ENCODE measurements at regions not wholly inside any gene's neighbourhood (a gene's known extent, or its start where the extent isn't known, plus 50 kb on each side); places are given as distances from the start of the nearest gene placed in this dataset.
"Not testable (repeated sequence)": the region's sequence is repeated elsewhere in the genome, so short reads cannot be mapped to it uniquely, and the experiment has no call there.

DNA sequence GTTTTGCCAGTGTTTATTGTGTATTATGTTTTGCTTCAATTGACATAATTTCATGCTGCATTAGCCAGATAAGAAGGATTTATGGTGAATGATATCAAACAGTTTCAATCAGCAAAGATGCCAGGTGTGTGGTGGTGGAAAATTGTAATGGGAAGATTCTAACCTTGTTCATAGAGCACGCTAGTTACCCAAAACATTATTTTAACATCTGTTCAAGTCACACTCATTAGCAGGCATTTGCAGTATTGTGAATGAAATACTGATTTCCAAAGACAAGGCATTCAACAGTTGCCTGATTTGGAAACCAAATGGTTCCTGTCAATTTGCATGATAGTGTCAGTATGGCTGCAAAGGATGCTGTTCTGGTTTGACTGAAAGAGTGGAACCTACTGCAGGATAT, 129.7 kb downstream of the EPC1 start:
- no peak for DNase-seq

DNA sequence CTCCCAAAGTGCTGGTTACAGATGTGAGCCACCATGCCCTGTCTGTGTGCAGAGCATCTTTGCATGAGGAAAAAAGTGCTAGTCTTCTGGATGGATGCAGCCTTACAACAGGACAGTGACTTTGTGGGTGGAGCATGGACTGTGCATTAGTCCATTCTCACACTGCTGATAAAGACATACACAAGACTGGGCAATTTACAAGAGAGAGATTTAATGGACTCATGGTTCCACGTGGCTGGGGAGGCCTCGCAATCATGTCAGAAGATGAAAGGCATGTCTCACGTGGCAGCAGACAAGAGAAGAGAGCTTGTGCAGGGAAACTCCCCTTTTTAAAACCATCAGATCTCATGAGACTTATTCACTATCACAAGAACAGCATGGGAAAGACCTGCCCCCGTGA, 133.1 kb downstream of the EPC1 start:
- peak; percentile 15 for DNase-seq

DNA sequence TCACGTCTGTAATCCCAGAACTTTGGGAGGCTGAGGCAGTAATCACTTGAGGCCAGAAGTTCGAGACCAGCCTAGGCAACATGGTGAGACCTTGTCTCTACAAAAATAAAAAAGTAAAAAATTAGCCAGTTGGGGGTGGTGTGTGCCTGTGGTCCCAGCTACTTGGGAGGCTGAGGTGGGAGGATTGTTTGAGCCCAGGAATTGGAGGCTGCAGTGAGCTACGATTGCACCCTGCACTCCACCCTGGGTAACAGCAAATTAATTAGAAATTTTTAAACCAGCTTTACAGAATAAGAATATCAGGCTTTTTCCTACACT, 136.0 kb downstream of the EPC1 start:
- DNase-seq, result no peak

DNA sequence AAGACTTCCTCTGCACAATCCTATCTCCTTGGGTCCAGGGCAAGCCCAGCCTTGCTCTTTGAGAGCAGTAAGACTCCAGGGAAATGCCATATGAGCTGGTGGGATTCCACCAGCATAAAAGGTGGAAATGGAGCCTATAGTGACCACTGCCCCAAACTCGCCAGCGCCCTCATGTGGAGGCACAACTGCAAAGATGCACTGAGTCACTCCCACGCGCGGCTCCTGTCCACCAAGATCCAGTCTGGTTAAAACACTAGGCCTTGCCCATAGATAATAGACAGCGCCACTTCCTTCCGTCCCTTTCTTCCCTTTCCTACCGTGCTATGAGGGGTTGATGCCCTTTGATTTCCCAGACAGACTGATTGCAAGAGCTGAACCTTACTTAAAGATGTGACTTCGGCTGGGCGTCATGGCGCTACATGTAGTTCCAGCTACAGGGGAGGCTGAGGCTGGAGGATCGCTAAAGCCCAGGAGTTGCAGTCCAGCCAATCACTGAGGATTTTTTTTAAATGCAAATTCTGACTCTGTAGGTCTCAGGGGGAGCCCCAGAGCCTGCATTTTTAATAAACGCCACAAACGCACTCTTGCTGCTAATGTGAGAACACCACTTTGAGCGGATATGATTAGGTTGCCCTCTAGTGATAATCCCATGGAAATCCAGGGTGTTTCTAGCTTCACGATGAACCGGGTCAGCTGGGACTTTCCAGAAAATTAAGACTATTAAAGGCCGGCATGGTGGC, 136.5 kb downstream of the EPC1 start:
- peak; percentile 67 for DNase-seq

DNA sequence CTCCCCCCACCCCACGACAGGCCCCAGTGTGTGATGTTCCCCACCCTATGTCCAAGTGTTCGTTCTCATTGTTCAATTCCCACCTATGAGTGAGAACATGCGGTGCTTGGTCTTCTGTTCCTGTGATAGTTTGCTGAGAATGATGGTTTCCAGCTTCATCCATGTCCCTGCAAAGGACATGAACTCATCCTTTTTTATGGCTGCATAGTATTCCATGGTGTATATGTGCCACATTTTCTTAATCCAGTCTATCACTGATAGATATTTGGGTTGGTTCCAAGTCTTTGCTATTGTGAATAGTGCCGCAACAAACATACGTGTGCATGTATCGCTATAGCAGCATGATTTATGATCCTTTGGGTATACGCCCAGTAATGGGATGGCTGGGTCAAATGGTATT, 139.0 kb downstream of the EPC1 start:
- not testable (repeated sequence) for DNase-seq

DNA sequence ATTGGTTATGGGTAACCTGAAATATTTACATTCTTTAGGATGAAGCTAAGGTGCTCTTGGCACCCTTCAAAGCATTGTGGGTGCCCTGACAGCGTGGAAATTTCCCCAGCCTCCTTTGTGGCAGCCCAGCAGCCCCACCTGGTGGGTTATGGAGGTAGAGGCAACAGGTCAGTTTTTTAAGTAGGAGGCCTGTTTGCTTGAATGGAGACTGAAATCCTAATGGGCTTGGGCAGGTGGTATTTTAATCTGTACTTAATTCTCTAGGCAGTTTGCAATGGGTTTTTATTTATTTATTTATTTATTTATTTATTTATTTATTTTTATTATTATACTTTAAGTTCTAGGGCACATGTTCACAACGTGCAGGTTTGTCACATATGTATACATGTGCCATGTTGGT, 139.4 kb downstream of the EPC1 start:
- peak; percentile 50 for DNase-seq

DNA sequence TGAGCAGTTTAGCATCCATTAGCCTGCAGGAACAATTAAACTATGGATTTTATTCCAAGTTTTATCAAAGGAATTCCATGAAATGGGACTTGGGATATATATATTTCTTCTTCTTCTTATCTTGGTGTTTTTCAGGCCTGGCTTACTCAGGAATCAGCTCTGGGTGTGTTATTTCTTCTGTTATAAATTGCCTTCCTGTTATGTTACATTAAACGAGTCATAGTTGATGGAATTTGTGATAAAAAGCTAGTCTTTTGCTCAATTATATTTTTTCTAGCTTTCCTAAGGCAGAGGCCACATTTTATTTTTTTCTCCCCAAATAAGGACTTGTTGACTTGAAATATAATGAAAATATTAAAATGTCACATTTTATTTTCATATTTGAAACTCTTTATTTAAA, 141.3 kb downstream of the EPC1 start:
- no peak for DNase-seq

DNA sequence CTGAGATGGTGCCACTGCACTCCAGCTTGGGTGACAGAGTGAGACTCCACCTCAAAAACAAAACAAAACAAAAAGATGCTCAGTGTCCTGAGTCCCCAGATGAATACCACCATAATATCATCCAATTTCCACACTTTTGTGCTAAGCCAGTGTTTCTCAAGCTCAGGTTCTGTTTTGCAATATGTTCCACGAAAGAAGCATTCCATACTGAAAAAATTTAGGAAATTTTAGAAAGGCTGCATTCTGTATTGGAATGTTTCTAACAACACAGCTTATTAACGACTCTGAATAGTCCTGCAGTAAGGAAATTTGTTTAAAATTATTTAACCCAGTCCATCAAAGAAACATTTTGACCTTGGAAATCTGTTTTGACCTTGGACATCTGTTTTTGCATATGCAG, 142.4 kb downstream of the EPC1 start:
- no peak for DNase-seq

DNA sequence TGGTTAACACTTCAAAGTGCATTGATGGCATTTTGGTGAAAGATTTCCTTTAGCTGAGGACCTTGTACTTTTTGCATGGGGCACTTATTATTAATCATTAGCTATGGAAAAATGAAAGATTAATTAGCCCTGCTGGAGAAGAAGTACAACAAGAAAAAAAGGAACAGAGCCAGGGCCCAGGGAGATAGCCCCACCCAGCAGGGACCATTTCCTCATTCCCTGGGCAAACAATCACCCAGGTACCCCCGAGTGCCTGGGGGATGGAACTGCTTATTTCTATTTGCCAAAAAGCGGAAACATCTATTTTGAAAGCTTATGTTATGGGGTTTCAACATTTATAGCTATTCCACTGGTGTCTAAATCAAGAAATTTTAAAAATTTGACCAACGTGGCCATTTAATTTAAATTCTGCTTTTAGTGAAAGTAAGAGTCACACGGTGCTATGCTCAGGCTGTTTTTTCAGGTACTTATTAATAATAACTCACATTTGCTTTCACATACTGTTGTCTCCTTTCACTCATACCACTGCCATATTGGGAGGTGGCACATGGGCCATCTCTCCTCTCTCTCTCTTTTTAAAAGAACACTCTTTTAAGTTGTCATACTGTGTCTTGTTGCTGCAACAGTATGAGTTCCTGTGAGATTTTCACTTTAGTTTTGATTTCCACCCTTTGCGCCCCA, 143.6 kb upstream of the KIF5B start:
- peak; percentile 75 for DNase-seq

DNA sequence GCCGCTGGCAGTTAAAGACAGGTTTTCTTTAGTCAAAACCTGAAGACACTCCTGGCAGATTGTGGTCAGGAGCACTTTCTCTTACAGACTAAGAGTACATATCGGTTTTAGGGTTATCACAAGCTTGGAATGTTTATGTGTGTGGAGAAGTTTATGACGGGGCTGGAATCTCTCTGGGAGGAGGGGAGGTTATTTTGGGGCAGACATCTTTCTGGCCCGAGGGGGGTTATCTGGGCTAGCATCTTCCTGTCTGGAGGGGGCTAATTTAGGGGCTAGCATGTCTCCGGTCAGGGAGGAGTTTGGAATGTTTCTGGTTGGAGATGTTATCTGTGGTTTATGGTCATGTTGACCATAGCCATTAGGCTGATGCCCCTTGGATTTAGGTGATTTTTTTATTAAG, 141.2 kb upstream of the KIF5B start:
- no peak for DNase-seq

DNA sequence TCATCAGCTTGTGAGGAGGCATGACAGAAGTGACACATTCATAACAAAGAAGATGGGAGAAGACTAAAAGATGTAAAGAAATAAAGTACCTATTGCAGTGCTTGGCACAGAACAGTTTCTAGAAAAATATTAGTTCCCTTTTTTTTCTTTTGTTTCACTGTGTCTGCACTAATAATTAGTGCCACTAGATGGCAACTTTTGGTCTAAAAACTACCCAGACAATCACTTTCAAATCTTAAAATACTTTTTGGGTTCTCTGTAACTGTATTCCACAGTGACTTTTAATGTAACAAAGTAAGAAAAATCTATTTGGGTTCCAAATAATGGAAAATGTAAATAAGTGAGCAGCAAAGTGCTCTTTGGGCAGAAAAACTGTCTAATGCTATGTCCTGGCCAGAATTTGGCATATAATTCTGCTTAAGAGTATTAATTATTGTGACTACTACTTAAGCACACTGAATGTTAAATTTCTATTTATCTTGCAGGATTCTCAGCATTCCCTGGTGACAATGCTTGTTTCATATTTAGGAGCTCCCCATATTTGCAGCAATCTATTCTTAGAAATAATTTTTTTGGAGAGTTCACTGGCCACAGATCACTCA, 134.8 kb upstream of the KIF5B start:
- DNase-seq, result peak; percentile 64

DNA sequence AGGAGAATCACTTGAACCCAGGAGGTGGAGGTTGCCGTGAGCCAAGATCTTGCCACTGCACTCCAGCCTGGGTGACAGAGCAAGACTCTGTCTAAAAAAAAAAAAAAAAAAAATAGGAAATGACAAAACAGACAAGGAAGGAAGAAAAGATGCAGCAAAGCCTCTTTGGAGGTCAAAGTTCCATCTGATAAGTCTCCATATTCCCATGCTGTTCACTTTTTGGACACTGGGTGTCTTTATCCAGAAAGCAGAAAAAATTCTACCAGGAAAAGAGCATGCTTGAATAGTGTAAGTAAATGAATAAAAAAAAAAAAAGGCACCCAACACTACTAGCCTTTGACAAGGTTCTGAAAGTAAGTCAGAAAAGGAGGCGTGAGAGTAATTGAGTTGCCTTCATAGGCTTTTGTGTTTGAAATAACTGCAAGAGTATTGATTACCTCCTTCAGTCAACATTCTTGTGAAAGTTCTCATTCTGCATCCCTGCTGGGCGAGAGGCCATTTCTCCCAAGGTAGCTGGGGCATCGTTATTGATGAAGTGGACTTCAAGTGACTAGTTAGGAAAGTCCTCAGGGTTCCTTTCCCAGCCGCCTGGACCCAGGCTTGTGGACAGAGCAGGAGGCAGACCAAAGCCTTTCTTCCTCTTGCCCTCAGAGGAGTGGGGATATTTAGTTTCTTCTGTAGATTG, 133.3 kb upstream of the KIF5B start:
- peak; percentile 49 for DNase-seq

DNA sequence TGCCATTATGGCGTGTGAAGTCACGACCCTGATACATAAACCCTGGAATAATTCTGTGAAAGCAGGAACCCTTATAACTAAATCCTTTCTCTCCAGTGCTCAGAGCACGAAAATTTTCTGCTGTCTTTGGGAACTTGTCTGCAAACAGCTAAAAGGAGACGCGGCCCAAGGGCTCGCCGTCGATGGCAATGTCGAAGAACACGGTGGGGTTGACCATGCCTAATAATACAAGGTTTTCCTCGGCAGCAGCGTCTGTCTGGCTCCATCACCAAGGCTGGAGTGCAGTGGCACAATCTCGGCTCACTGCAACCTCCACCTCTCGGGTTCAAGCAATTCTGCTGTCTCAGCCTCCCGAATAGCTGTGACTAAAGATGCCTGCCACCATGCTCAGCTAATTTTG, 132.4 kb upstream of the KIF5B start:
- not testable (repeated sequence) for DNase-seq

DNA sequence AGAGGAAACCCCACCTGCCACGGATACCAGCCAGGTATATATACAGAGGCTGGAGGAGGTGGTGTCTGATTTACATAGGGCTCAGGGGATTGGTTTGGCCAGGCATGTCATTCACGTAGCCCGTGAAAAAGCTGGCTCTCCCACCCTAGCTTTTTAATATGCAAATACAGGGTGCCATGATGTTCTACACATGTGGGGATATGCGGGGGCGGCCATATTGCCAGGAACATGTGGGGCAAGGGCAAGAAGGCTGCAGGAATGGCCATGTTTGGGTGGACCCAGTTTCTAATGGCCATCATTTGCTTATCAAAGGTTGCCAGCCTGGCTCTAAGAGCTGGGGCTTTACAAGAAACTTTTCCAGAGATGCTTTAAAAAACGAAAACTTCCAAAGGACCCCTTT, 131.5 kb upstream of the KIF5B start:
- DNase-seq, result no peak

DNA sequence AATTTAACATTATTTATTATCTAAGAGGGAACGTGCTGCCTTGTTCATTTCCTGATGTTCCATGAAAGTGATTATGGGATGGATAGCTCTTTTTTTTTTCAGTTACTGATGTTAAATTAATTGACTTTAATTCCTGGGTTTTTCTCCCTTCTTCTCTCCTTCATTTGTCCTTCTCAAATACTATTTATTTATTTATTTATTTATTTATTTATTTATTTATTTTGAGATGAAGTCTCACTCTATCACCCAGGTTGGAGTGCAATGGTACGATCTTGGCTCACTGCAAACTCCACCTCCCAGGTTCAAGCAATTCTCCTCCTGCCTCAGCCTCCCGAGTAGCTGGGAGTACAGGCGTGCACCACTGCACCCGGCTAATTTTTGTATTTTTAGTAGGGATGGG, 127.4 kb upstream of the KIF5B start:
- DNase-seq, result not testable (repeated sequence)

DNA sequence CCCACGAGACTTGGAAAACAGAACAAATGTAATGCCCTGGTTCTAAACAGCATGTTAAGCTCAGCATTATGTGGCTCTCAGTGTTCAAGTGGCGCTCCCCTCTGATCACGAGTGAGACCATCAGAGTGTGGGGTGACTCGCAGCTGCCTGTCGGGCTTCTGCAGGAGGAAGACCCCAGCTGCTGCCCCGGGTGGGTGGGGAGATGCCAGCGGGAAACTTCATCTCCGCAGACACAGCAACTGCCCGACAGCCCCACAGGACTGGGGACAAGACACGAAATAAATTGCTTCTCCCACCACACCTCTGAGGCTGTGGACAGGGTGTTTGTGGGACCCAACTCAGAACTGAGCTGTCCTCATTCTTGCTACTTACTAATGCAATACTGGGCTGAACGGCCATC, 126.3 kb upstream of the KIF5B start:
- DNase-seq, result no peak

DNA sequence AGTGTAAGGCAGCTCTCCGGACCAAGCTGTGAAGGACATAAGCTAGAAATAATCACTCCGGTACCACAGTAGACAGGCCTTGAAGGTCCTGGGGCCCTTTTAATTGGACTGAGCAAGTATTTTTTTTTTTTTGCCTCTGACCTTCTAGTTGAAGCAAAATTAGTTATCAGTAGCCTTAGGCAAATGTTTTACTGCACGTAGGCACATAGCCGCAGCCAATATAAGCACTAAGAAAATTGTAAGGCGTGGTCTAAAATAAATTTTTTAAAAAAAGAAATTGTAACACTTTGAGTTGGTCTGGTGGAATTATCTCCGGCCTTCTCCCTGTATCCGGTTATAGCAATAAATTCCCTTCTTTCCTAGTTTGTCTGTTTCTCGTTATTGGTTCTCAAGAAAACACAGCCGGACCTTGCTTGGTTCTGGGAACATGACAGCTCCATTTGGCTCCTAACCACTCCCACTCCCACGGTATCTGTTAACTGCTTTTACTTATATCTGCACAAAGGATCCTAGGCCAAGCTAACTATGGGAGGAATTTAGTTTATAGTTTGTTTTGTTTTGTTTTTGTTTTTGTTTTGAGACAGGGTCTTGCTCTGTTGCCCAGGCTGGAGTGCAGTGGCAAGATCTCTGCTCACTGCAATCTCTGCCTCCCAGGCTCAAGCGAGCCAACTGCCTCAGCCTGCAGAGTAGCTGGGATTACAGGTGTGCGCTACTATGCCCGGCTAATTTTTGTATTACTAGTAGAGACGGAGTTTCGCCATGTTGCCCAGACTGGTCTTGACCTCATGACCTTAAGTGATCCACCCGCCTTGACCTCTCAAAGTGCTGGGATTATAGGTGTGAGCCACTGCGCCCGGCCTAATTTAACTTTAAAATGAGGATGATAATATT, 124.4 kb upstream of the KIF5B start:
- no peak for DNase-seq

DNA sequence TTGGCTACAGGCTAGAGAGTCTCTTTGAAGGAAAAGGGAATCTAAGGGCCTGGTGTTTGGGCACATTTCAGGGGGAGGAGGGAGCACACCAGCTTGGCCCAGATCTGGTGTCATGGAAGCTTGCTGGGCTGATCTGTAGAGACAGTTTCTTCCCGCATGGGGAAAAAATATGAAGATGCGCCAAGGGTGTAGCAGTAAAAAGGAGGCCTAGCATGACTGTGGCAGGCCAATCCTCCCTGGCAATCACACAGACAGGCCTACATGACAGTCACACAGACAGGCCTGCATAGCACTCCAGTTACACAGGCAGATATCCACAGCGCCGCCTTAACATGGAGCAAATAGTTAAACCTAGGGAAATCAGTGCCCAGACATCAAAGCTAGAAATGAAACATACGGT, 123.6 kb upstream of the KIF5B start:
- no peak for DNase-seq

DNA sequence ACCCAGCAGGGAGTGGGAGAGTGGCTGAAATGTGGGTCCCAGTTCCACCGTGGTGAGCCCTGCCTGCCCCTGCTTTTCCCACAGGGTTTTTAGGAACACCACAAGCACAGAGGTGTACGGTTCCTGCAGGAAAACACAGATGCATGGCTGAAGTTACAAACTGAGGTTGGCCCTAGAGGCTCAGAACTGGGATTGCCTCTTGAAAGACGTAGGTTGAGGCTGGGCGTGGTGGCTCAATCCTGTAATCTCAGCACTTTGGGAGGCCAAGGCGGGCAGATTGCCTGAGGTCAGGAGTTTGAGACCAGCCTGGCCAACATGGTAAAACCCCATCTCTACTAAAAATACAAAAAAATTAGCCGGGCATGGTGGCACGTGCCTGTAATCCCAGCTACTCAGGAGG, 121.4 kb upstream of the KIF5B start:
- not testable (repeated sequence) for DNase-seq

DNA sequence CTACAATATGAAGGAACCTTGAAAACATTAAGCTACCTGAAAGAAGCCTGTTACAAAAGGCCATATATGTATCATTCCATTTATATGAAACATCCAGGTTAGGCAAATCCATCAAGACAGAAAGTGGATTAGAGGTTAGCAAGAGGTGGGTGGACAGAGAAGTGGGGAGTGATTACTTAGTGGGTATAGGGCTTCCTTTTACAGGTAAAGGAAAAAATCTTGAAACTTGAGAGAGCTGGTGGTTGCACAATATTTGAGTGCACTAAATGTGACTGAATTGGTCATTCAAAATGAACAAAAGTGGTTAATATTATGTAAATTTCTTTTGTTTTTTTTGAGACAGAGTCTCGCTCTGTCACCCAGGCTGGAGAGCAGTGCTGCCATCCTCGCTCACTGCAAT, 119.4 kb upstream of the KIF5B start:
- DNase-seq, result no peak

DNA sequence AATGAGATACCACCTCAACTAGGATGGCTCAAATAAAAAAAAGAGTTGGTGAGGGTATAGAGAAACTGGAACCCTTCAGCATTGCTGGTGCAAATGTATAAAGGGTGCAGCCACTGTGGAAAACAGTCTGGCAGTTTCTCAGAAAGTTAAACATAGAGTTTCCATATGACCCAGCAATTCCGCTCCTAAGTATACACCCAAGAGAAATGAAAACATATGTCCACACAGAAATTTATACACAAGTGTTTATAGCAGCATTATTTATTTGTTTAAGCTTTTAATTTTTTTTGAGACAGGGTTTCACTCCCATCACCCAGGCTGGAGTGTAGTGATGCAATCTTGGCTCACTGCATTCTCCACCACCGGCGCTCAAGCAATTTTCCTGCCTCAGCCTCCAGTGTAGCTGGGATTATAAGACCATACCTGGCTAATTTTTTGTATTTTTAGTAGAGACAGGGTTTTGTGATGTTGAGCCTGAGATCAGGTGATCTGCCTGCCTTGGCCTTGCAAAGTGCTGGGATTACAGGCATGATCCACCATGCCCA, 118.2 kb upstream of the KIF5B start:
- no peak for DNase-seq

DNA sequence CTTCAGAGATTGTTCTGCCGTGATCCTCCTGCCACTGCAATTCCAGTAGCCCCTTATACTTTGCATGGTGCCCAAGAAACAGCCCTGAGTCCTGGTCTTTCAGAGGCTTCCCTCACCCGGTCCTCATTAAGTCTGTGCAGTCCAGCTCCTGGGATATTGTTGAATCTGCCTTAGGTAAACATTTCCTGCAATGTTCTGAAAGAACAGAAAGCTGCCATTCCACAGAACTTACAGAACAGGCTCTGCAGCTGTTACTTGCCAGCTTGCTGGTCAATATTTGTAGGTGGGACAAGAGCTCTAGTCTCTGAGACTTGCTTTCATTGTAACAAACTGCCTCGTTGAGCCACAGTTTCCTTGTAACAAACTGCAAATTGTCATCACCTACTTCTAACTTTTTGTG, 115.0 kb upstream of the KIF5B start:
- no peak for DNase-seq

DNA sequence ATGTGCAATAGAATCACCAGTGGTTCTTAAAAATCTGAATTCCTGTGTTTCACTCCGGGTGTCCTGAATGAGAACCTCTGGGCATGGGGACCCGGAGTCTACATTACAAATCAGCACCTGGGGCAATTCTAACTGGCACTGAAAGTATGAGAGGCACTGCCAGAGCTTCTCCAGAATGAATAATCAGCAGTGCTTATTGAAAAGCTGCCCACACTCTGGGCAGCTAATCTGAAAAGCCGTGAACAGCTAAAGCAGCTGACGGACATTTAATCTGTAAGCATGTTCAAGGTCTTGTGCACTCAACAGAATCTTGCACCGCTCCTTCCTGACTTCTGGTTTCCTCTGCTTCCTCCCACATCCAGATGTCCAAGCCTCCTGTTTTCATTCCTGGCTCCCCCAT, 113.3 kb upstream of the KIF5B start:
- no peak for DNase-seq
